CD4-positive, alpha-beta T cell treated with Interleukin-6 at 100 ng/mL for 8 hours (primary cell): ENCODE measurements at regions not wholly inside any gene's neighbourhood (a gene's known extent, or its start where the extent isn't known, plus 50 kb on each side); places are given as distances from the start of the nearest gene placed in this dataset.

Source experiments
- DNase-seq: peaks from one replicate; pipeline ENCODE4 v3.0.0-alpha.2; 2020; ENCODE audit warnings: mixed read lengths, low spot score

GRCh38 chr3:194769020-194769643, 83.4 kb downstream of the FAM43A start:
- DNase-seq = peak; percentile 98

DNA sequence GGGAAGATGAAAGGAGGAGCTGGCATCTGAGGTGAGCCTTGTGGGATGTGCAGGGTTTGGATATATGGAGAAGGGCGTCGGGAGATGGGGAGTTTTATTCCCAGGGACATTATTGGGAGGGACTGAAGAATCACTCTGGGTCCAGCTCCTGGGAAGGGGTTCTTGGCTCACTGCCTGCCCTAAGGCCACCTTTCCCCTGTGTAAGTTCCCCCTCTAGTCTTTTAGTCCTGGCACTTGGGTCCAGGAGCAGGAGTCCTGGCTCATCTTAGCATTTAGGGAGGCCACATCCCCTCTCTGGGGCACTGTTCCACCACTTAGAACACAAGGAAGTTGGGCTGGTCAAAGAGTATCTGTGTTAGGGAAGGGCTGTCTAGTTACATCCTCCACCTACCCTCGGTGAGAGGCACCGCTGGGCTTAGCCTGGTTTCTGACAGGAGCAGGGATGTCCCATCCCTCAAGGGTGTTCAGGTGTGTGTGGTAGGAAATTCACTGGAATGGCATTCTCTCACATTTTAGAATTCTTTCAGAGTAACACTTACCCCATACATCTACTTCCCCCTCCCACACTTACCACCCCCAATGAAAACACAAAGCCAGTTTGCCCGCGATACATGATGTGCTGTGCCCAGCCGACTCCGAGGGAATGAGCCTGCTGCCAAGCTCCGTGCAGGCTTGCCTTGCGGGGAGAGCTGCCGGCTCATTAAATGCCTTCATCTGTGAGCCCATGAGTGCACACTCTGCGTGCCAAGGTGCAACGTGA, 86.7 kb downstream of the FAM43A start:
- no peak for DNase-seq

- no peak for DNase-seq
Measured at GRCh38 chr3:194773216-194773615, 87.5 kb downstream of the FAM43A start.

DNA sequence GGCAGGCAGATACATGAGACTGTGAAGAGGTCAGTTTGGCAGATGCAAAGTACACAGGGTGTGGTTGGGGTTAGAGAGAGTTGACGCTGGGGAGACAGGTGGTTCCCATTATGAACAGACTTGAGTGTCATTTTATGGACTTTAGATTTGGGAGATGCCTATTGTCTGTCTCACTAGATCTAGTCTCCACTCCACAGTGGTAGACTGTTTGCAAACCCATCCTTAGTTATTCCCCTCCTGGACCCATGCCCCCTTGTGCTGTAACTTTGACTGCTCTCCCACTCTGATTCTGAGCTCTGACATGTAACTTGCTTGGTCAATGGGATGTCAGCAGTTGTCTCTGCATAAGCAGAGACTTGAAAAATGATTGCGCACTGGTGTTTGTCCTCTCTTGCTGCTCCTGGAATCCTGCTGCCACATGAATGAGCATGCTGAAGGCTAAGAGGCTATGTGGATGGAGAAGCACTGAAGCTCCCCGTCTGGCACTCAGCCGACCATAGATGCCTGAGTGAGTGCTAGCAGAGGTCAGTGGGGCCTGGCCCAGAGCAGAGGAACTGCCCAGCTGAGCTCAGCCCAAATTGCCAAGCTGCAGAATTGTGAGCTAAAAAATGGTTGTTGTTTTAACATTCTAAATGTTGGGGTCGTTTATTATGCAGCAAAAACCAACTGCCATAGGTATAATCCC, 88.2 kb downstream of the FAM43A start:
- DNase-seq = no peak

DNA sequence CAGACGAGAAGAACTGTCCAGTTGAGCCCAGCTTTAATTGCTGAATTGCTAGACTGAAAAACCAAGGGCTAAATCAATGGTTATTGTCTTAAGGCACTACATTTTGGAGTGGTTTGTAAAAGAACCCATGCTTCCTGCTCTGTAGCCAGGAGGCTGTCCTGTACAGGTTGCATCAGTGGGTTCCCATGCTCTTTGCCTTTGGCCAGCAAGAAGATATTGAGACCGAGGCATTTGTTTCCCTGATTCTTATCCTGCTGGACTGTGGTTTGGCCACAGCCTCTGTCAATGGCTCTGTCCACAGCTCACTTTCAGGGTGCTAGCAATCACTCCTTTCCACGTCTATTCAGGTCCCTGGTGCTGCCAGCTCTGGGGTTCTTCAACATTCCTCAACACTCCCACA, 89.6 kb downstream of the FAM43A start:
- DNase-seq = no peak

GRCh38 chr3:194775731-194776130, 90.0 kb downstream of the FAM43A start:
- no peak for DNase-seq

- DNase-seq = no peak
Measured at GRCh38 chr3:194777729-194778128, 92.0 kb downstream of the FAM43A start.

DNA sequence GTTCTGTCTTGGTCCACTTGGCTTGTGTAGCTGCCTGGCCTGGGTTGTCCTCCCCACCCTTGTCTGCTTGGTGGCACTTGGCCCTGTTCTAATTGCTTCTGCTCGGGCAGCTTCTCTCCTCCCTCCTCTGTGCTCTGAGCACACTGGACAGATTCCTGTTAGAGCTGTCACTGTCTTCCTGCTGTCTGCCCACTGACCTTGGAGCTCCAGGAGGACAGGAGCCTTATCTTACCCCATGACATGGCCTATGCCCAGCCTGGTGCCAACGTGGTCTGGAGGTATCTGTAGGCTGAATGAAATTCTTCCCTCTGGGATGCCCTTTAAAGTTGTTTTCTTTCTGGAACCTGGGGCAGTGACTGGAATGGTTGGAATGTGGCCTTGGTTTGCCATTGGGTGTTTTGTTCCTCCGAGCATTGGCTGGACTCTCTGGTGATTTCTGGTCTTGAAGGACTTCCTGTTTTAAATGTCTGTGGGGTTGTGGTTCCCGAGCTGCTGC, 94.1 kb downstream of the FAM43A start:
- DNase-seq = no peak

GRCh38 chr3:194780706-194781105, 95.0 kb downstream of the FAM43A start:
- DNase-seq = no peak

DNA sequence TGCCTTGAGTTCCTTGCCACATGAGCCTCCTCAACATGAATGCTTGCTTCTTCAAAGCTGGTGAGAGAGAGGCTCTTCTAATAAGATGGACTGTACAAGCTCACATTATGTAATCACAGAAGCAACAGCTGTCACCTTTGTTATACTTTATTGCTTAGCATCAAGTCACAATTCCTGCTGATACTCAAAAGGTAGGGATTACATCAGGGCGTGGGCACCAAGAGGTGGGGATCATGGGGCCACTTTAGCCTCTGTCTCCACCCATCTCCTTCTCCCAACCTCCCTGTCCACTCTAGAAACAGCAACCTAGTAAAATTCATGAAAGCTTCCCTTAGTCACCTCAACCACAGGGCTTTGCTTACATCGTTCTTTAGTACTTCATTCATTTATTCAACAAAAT, 95.9 kb downstream of the FAM43A start:
- no peak for DNase-seq

GRCh38 chr3:194782698-194783404, 97.2 kb downstream of the FAM43A start:
- DNase-seq = no peak

GRCh38 chr3:194784361-194784760, 98.7 kb downstream of the FAM43A start:
- DNase-seq = no peak

DNA sequence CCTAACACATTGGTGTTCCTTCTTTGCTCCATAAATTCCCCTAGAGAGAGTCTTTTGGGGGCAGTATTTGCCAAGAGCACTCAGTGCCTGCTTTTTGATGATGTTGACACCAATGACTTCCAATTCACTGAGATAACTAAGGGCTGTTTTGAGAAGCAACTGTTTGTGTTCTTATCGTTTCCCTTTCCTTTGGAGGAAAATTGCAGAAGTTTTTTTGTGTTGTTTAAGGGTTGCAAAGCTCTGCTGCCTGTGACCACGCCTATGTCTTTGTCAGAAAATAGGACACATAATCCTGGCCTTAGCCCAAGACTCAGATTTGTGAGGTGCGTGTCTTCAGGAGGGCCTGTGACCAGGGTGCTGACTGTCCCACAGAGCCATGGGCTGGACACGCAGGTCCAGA, 99.6 kb downstream of the FAM43A start:
- DNase-seq = no peak

DNA sequence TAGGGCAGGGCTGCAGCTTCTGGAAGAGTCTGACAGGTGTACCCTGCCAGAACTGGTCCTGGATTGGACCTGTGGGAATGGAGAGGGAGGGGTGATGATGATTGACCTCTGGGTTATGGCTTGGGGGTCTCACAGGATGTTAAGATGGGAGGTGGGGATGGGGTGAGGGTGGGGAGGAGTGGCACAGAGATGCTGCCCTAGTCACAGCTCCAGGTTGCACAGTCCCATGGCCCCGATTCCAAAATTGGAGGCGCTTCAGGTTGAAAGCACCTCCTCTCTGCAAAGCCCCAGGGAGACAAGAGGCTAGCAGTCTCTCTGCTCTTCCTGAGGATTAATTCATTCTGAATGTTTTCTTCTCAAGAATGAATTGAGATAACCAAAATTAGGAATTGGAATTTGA, 101.4 kb downstream of the FAM43A start:
- no peak for DNase-seq

DNA sequence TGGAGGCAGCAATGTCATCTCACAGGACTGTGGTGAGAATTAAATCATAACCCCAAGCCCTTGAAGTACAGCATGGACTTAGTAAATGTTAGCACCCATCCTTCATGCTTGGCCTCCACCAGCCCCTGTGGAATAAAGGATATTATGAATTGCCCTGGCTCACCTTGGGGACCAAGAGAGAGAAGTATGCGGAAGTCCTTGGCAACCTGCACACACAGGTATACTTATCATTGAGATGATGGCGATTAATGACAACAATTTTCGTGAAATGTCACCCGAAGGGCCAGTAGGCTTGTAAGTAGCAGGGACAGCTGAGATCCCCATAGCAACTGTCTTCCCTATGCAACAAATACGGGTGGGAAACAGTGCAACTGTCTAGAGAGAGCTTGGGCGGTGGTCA, 102.0 kb downstream of the FAM43A start:
- no peak for DNase-seq

DNA sequence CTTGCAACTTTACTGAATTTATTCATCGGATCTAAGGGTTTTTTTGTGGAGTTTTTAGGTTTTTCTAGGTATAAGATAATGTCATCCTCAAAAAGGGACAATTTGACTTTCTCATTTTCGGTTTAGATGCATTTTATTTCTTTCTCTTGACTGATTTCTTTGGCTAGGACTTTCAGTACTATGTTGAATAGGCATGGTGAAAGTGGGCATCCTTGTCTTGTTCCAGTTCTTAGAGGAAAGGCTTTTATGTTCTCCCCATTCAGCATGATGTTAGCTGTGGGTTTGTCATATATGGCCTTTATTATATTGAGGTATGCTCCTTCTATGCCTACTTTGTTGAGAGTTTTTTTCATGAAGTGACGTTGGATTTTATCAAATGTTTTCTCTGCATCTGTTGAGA, 106.7 kb downstream of the FAM43A start:
- no peak for DNase-seq

DNA sequence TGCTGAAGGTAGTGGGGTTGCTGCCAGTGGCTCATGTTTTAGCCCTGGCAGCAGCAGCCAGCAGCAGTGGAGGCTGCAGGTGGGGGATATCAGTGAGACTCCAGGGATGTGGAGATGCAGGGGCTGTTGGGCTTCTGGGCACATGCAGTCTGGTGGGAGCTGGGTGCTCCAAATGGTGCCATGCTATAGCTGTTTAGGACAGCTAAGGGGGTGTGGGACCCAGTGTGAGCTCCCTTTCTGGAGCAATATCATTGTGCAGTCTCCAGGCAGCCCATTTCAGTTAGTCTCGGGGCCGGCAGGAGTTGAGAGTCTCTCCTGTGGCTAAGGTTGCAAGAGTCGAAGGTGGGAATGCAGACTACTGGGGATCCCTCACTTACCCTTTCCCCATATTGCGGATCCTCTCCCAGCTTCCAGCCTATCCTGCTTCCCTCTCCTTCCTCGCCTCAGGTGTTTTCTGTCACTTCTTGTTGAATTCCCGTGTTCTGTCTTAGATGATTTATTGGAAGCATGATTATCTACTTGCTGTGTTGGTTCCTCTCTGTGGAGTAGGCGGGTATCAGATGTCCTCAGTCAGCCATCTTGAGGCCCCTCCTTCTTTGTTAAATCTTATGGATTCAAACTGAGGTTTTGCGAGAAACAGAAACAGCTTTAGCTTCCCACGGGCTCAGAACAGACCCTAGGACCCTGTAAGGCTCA, 112.0 kb downstream of the FAM43A start:
- DNase-seq = no peak

- DNase-seq = no peak
Measured at GRCh38 chr3:194798486-194798885, 112.8 kb downstream of the FAM43A start.

GRCh38 chr3:194800002-194800401, 114.3 kb downstream of the FAM43A start:
- DNase-seq = no peak

DNA sequence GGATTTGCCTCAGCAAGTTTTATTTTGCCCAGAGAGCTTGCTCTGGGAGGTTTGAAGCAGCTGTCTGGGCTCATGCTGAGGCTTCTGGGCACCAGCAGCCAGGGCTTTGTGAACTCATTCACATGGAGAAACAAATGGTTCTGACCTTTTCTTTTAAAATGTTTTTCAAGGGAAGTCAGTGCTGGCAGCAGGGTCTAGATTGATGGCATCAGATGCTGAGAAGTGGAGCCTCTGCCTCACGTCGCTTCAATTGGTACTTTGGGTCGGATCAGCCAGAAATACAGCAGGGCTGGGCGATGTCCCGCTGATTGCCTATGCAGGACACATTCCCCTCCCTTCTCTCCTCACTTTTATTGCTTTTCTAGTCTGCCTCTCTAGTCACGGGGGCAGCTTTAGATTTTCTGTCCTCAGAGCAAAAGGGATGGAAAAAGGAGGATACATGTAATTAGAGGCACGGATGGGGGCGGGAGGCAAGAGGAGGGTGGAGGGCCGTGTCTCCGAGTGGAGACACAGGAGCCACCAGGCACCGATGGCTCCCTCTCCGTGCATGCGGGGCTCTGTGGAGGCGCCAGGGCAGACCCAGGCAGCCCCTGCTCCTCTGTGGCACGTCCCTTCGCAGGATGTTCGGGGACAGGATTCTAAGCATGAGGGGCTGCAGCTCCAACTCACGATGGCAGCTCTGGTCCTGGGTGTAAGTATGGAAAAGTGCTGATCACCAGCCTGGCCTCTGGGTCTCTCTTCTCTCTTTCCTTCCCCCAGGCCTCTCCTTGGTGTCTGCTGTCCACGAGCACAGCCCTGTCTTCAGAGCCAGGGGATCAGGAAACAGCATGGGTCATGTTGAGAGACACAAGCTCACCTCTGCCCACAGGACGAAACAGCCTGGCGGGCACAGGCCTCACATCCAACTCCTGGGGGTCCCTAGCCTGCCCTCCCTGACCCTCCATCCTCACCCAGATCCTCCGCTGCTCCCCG, 116.1 kb downstream of the FAM43A start:
- no peak for DNase-seq

- DNase-seq = no peak
Measured at GRCh38 chr3:194804796-194805195, 119.1 kb downstream of the FAM43A start.
